Caco-2 (cell line): ENCODE measurements at regions not wholly inside any gene's neighbourhood (a gene's known extent, or its start where the extent isn't known, plus 50 kb on each side); places are given as distances from the start of the nearest gene placed in this dataset.

Experiments used
- BruUV-seq: library from RNA; stranded (reverse); fragments of 400-500 nt; replicated peaks from 2 replicates; lab custom pipeline; 2021; lab: Mats Ljungman, UMichigan
- CTCF ChIA-PET: fragments of 300-600 bp; sonication (Branson Sonifier 250); formaldehyde crosslinking; loops from one replicate; lab custom pipeline; 2022; ENCODE audit warnings: antibody characterized with exemption; lab: Charles Lee
- POLR2A ChIA-PET: fragments of 300-600 bp; sonication (Branson Sonifier 250); formaldehyde crosslinking; loops from one replicate; lab custom pipeline; 2022; ENCODE audit warnings: antibody characterized with exemption; lab: Charles Lee
- DNase-seq, 2 experiments: peaks; one replicate each; pipeline versions ENCODE4 v3.0.0 to v3.0.0-alpha.2; 2020 to 2022
- H3K27me3 ChIP-seq: replicated peaks from 2 replicates; pipeline ENCODE4 v1.6.0; 2011; ENCODE audit warnings: low read length; ENCODE audit not compliant: control insufficient read depth, insufficient read depth
- H3K36me3 ChIP-seq: 2 replicates; pipeline ENCODE4 v1.5.1; 2011; ENCODE audit warnings: low read length; ENCODE audit not compliant: control insufficient read depth, insufficient read depth
- H3K4me1 ChIP-seq: fragments of 250-450 bp; sonication (Bioruptor Pico); 2 replicates; pipeline ENCODE4 v1.5.1; 2020; ENCODE audit warnings: mild to moderate bottlenecking
- H3K4me3 ChIP-seq: 2 replicates; pipeline ENCODE4 v1.5.1; 2011; ENCODE audit warnings: low read depth, mild to moderate bottlenecking, control low read depth, low read length
- H3K9me3 ChIP-seq: fragments of 250-450 bp; sonication (Bioruptor Pico); 2 replicates; pipeline ENCODE4 v1.5.1; 2020; ENCODE audit warnings: mild to moderate bottlenecking, moderate library complexity
- H3K27ac Mint-ChIP-seq: one replicate; pipeline ENCODE4 v1.8.0; 2022; ENCODE audit warnings: mixed read lengths; ENCODE audit not compliant: unreplicated experiment
- H3K27me3 Mint-ChIP-seq: one replicate; pipeline ENCODE4 v1.8.0; 2022; ENCODE audit warnings: mixed read lengths; ENCODE audit not compliant: insufficient read depth, unreplicated experiment
- H3K36me3 Mint-ChIP-seq: one replicate; pipeline ENCODE4 v1.8.0; 2022; ENCODE audit warnings: mild to moderate bottlenecking, mixed read lengths; ENCODE audit not compliant: insufficient read depth, unreplicated experiment
- H3K4me1 Mint-ChIP-seq: one replicate; pipeline ENCODE4 v1.8.0; 2022; ENCODE audit warnings: low read depth, mixed read lengths; ENCODE audit not compliant: unreplicated experiment
- H3K4me3 Mint-ChIP-seq: one replicate; pipeline ENCODE4 v1.8.0; 2022; ENCODE audit warnings: mild to moderate bottlenecking, moderate library complexity, mixed read lengths; ENCODE audit not compliant: unreplicated experiment
- H3K9me3 Mint-ChIP-seq: one replicate; pipeline ENCODE4 v1.8.0; 2022; ENCODE audit warnings: mixed read lengths; ENCODE audit not compliant: unreplicated experiment
- intact Hi-C: fragments of 100-400 bp; cut with micrococcal nuclease; formaldehyde crosslinking; loops from one replicate; pipeline ENCODE4 v1.10.0; 2022; ENCODE audit not compliant: unreplicated experiment
- TF ChIP-seq, protein P1 (sequence below), 2 experiments: fragments of 200-600 bp in 1 of 2; IDR thresholded peaks; 1 replicate in 1 of 2; 2 replicates in 1 of 2; pipeline versions ENCODE4 v1.5.1 to v1.8.0; 2011 to 2022; ENCODE audit warnings: antibody characterized with exemption in 1 of 2, control low read depth in 1 of 2, inconsistent platforms in 1 of 2, low read depth in 1 of 2, low read length in 1 of 2, mild to moderate bottlenecking in 1 of 2, moderate library complexity in 1 of 2; ENCODE audit not compliant: insufficient read depth in 1 of 2, severe bottlenecking in 1 of 2, unreplicated experiment in 1 of 2

DNA sequence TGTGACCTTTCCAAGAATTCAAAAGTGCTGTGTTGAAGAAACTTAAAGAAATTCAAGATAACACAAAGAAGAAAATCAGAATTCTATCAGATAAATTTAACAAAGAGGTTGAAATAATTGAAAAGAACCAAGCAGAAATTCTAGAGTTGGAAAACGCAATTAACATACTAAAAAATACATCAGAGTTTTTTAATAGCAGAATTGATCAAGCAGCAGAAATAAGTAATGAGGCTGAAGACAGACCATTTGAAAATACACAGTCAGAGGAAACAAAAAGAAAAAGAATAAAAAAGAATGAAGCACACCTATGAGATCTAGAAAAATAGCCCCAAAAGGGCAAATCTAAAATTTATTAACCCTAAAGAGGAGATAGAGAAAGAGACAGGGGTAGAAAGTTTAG lies 218.1 kb upstream of the KAZN start:
- ChIA-PET CTCF (no interaction called here), POLR2A (no interaction called here)
- H3K36me3 ChIP-seq: no peaks in the 10 kb centered on the region
- BruUV-seq: no TSS peak
- Mint-ChIP-seq H3K4me3 (no peak overlapping the region), H3K4me1 (no peaks in the 10 kb centered on the region), H3K9me3 (peaks cover 12% of the 10 kb centered on the region), H3K27me3 (no peaks in the 10 kb centered on the region), H3K27ac (no peak overlapping the region), H3K36me3 (no peaks in the 10 kb centered on the region)
- intact Hi-C loops: no loop called here
- H3K4me1 ChIP-seq: no peaks in the 10 kb centered on the region
- TF ChIP-seq, protein P1, sequence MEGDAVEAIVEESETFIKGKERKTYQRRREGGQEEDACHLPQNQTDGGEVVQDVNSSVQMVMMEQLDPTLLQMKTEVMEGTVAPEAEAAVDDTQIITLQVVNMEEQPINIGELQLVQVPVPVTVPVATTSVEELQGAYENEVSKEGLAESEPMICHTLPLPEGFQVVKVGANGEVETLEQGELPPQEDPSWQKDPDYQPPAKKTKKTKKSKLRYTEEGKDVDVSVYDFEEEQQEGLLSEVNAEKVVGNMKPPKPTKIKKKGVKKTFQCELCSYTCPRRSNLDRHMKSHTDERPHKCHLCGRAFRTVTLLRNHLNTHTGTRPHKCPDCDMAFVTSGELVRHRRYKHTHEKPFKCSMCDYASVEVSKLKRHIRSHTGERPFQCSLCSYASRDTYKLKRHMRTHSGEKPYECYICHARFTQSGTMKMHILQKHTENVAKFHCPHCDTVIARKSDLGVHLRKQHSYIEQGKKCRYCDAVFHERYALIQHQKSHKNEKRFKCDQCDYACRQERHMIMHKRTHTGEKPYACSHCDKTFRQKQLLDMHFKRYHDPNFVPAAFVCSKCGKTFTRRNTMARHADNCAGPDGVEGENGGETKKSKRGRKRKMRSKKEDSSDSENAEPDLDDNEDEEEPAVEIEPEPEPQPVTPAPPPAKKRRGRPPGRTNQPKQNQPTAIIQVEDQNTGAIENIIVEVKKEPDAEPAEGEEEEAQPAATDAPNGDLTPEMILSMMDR (IDR thresholded peaks at IDR 0.05; ENCODE audit: insufficient read depth in 1 of 2, low read depth in 1 of 2, low read length in 1 of 2, severe bottlenecking in 1 of 2, unreplicated experiment in 1 of 2): no peak
- H3K27me3 ChIP-seq: no peaks in the 10 kb centered on the region
- H3K9me3 ChIP-seq: no peaks in the 10 kb centered on the region
- DNase-seq: no peak
- no peak overlapping the region for H3K4me3 ChIP-seq

DNA sequence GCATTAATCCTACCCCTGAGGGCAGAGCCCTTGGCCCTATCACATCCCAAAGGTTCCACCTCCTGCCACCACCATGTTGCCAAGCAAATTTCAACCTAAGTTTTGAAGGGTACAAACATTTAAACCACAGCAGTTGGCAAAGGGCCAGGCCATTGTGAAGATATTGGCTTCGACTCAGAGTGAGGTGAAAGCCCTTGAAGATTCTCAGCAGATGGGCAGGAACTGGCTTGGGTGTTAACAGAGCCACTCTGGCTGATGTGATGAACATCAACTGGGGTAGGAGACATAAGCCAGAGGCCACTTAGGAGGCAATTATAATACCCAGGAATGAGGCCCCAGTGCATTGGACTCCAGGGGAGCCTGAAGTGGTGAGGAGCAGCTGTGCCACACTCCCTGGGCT lies 207.7 kb upstream of the KAZN start:
- ChIA-PET CTCF (no interaction called here), POLR2A (no interaction called here)
- Histone ChIP-seq H3K36me3 (no peaks in the 10 kb centered on the region), H3K9me3 (no peaks in the 10 kb centered on the region), H3K27me3 (no peaks in the 10 kb centered on the region), H3K4me3 (no peak overlapping the region), H3K4me1 (no peaks in the 10 kb centered on the region)
- TF ChIP-seq, protein P1 (IDR thresholded peaks at IDR 0.05; ENCODE audit: insufficient read depth in 1 of 2, low read depth in 1 of 2, low read length in 1 of 2, severe bottlenecking in 1 of 2, unreplicated experiment in 1 of 2): no peak
- H3K27me3 Mint-ChIP-seq: peaks cover 3% of the 10 kb centered on the region
- no peaks in the 10 kb centered on the region for H3K4me1 Mint-ChIP-seq
- H3K4me3 Mint-ChIP-seq: no peak overlapping the region
- H3K36me3 Mint-ChIP-seq: no peaks in the 10 kb centered on the region
- H3K9me3 Mint-ChIP-seq: peaks cover 8% of the 10 kb centered on the region
- no TSS peak for BruUV-seq
- intact Hi-C loops: no loop called here
- no peak overlapping the region for H3K27ac Mint-ChIP-seq
- no peak for DNase-seq

DNA sequence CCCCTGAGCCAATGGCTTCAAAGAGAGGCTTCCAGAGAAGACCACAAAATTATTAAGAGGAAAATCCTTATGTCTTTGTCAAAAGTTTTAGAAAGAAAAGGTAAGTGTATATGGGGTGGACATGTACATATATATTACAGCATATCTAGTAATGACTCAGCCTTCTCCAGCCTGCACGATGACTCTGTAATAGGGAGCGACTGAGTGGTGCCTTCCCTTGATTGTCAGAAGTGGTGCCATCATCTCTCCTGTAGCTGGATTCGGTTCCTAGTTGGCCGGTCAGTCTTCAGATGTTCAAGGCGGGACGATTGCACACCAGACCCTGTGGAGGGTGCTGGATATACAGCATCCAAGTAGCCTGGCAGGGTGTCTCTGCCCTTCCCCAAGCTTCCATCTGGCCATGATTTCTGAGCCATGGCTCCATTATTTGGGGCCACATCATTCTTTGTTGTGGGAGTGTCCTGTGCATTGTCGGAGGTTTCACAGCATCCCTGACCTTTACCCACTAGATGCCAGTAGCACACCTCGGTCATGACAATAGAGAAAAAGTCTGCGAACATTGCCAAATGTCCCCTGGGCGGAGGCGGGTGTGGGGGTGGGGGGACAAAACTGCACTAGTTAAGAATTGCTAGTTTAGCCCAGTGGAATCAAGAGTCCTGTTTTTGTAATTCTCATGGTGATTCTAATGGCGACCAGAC lies 206.2 kb upstream of the KAZN start:
- no peaks in the 10 kb centered on the region for H3K4me1 ChIP-seq
- POLR2A ChIA-PET: no interaction called here
- no peaks in the 10 kb centered on the region for H3K27me3 Mint-ChIP-seq
- no peaks in the 10 kb centered on the region for H3K36me3 ChIP-seq
- no peak overlapping the region for H3K4me3 ChIP-seq
- H3K4me3 Mint-ChIP-seq: no peak overlapping the region
- H3K27ac Mint-ChIP-seq: no peak overlapping the region
- intact Hi-C loops: no loop called here
- no peaks in the 10 kb centered on the region for H3K4me1 Mint-ChIP-seq
- no peaks in the 10 kb centered on the region for H3K27me3 ChIP-seq
- CTCF ChIA-PET: interaction anchor here (0.7 kb wide), 1 partner anchor 13 kb away, joined by 4 read pairs; no protein-coding TSS in a partner anchor
- no peaks in the 10 kb centered on the region for H3K36me3 Mint-ChIP-seq
- H3K9me3 ChIP-seq: no peaks in the 10 kb centered on the region
- BruUV-seq: no TSS peak
- no peaks in the 10 kb centered on the region for H3K9me3 Mint-ChIP-seq
- no peak for DNase-seq
- TF ChIP-seq, protein P1 (IDR thresholded peaks at IDR 0.05; ENCODE audit: insufficient read depth in 1 of 2, low read depth in 1 of 2, low read length in 1 of 2, severe bottlenecking in 1 of 2, unreplicated experiment in 1 of 2): no peak
